Endodermal cell (in vitro differentiated cells): ENCODE measurements at regions not wholly inside any gene's neighbourhood (a gene's known extent, or its start where the extent isn't known, plus 50 kb on each side); places are given as distances from the start of the nearest gene placed in this dataset.

ENCODE experiments used
- DNase-seq: peaks from one replicate; pipeline ENCODE4 v3.0.0-alpha.2; 2017
- H3K27ac ChIP-seq: 2 replicates; pipeline ENCODE4 v1.5.1; 2013; ENCODE audit warnings: mild to moderate bottlenecking, low read depth, low read length, moderate library complexity
- H3K27me3 ChIP-seq: 2 replicates; pipeline ENCODE4 v1.6.1; 2013; ENCODE audit warnings: mild to moderate bottlenecking, low read length, moderate library complexity; ENCODE audit not compliant: insufficient read depth, control insufficient read depth, poor library complexity, severe bottlenecking
- H3K36me3 ChIP-seq: 2 replicates; pipeline ENCODE4 v1.7.0; 2013; ENCODE audit warnings: mild to moderate bottlenecking, low read length, moderate library complexity; ENCODE audit not compliant: control insufficient read depth, insufficient read depth
- H3K4me1 ChIP-seq: one replicate; pipeline ENCODE4 v1.7.0; 2013; ENCODE audit warnings: low read length; ENCODE audit not compliant: control insufficient read depth, insufficient read depth
- H3K4me3 ChIP-seq: 2 replicates; pipeline ENCODE4 v1.5.1; 2013; ENCODE audit warnings: mild to moderate bottlenecking, low read length, moderate library complexity
- H3K9ac ChIP-seq: 2 replicates; pipeline ENCODE4 v1.6.1; 2013; ENCODE audit warnings: mild to moderate bottlenecking, low read length, moderate library complexity; ENCODE audit not compliant: poor library complexity, severe bottlenecking; ENCODE audit errors: extremely low read depth
- H3K9me3 ChIP-seq: 2 replicates; pipeline ENCODE4 v1.6.1; 2013; ENCODE audit warnings: mild to moderate bottlenecking, low read length, moderate library complexity; ENCODE audit not compliant: control insufficient read depth
- H3K27ac Mint-ChIP-seq: 2 replicates; pipeline ENCODE4 v1.8.0; 2020; ENCODE audit warnings: mixed read lengths
- H3K27me3 Mint-ChIP-seq: 2 replicates; pipeline ENCODE4 v1.8.0; 2021; ENCODE audit warnings: mild to moderate bottlenecking, mixed read lengths; ENCODE audit not compliant: insufficient read depth
- H3K36me3 Mint-ChIP-seq: 2 replicates; pipeline ENCODE4 v1.8.0; 2020; ENCODE audit warnings: low read depth, mixed read lengths
- H3K4me1 Mint-ChIP-seq: 2 replicates; pipeline ENCODE4 v1.8.0; 2020; ENCODE audit warnings: mixed read lengths
- H3K4me3 Mint-ChIP-seq: 2 replicates; pipeline ENCODE4 v1.8.0; 2020; ENCODE audit warnings: mild to moderate bottlenecking, moderate library complexity, mixed read lengths
- H3K9me3 Mint-ChIP-seq: 2 replicates; pipeline ENCODE4 v1.8.0; 2020; ENCODE audit warnings: mild to moderate bottlenecking, mixed read lengths
- CTCF ChIP-seq: fragments of 200-600 bp; sonication (generic); conservative IDR thresholded peaks from 2 replicates; pipeline ENCODE4 v1.5.0; 2021; ENCODE audit warnings: antibody characterized with exemption, mild to moderate bottlenecking
- WGBS, 2 experiments: methylation state at CpG; one replicate each; pipeline versions ENCODE4 v1.1.5 to v1.1.7; 2013; ENCODE audit warnings: missing lambda C conversion rate in 2 of 2, mixed read lengths in 1 of 2; ENCODE audit not compliant: insufficient coverage in 1 of 2, insufficient read length in 1 of 2; 5-methylcytosine and 5-hydroxymethylcytosine counted together

GRCh38 chr22:48142388-48142787, 1379.9 kb downstream of the TBC1D22A start:
- Histone ChIP-seq H3K4me3 (no peak overlapping the region), H3K9me3 (no peaks in the 10 kb centered on the region), H3K27ac (no peak overlapping the region), H3K4me1 (no peaks in the 10 kb centered on the region), H3K9ac (no peak overlapping the region), H3K27me3 (no peaks in the 10 kb centered on the region), H3K36me3 (no peaks in the 10 kb centered on the region)
- H3K27ac Mint-ChIP-seq: no peak overlapping the region
- no peak for TF ChIP-seq CTCF
- no peaks in the 10 kb centered on the region for H3K9me3 Mint-ChIP-seq
- 91 to 100% methylated on average over 3 to 7 of the region's 7 CpGs for WGBS, 2 experiments
- no peak for DNase-seq
- peaks cover 5% of the 10 kb centered on the region for H3K27me3 Mint-ChIP-seq
- H3K4me1 Mint-ChIP-seq: peaks cover 4% of the 10 kb centered on the region
- H3K4me3 Mint-ChIP-seq: no peak overlapping the region
- no peaks in the 10 kb centered on the region for H3K36me3 Mint-ChIP-seq

- Histone ChIP-seq H3K36me3 (no peaks in the 10 kb centered on the region), H3K9ac (no peak overlapping the region), H3K9me3 (no peaks in the 10 kb centered on the region), H3K27ac (no peak overlapping the region), H3K27me3 (no peaks in the 10 kb centered on the region), H3K4me1 (no peaks in the 10 kb centered on the region), H3K4me3 (no peak overlapping the region)
- H3K27me3 Mint-ChIP-seq: peaks cover 2% of the 10 kb centered on the region
- H3K4me3 Mint-ChIP-seq: no peak overlapping the region
- H3K9me3 Mint-ChIP-seq: no peaks in the 10 kb centered on the region
- WGBS, 2 experiments: 90 to 99% methylated on average over 10 of the region's 10 CpGs
- no peaks in the 10 kb centered on the region for H3K36me3 Mint-ChIP-seq
- TF ChIP-seq CTCF: no peak
- H3K27ac Mint-ChIP-seq: no peak overlapping the region
- no peak for DNase-seq
- H3K4me1 Mint-ChIP-seq: no peaks in the 10 kb centered on the region
Observed at GRCh38 chr22:48141301-48141700, 1378.9 kb downstream of the TBC1D22A start.

GRCh38 chr22:48140261-48140813, 1377.9 kb downstream of the TBC1D22A start:
- WGBS, 2 experiments: 89 to 95% methylated on average over 7 to 10 of the region's 10 CpGs
- no peak overlapping the region for H3K27ac Mint-ChIP-seq
- H3K27me3 Mint-ChIP-seq: peaks cover 2% of the 10 kb centered on the region
- H3K4me3 ChIP-seq: no peak overlapping the region
- DNase-seq: no peak
- H3K27ac ChIP-seq: no peak overlapping the region
- no peaks in the 10 kb centered on the region for H3K9me3 ChIP-seq
- no peaks in the 10 kb centered on the region for H3K27me3 ChIP-seq
- H3K9ac ChIP-seq: no peak overlapping the region
- H3K36me3 ChIP-seq: no peaks in the 10 kb centered on the region
- no peaks in the 10 kb centered on the region for H3K4me1 ChIP-seq
- H3K4me1 Mint-ChIP-seq: no peaks in the 10 kb centered on the region
- H3K36me3 Mint-ChIP-seq: no peaks in the 10 kb centered on the region
- H3K9me3 Mint-ChIP-seq: no peaks in the 10 kb centered on the region
- no peak for TF ChIP-seq CTCF
- H3K4me3 Mint-ChIP-seq: no peak overlapping the region
